Neural progenitor cell (in vitro differentiated cells): ENCODE measurements at regions not wholly inside any gene's neighbourhood (a gene's known extent, or its start where the extent isn't known, plus 50 kb on each side); places are given as distances from the start of the nearest gene placed in this dataset.

Experiments used
- CTCF ChIP-seq: fragments of 200-600 bp; sonication (generic); IDR thresholded peaks from 2 replicates; pipeline ENCODE4 v1.5.1; 2017; ENCODE audit warnings: antibody characterized with exemption, mild to moderate bottlenecking
- EZH2 ChIP-seq: fragments of 200-600 bp; sonication (generic); IDR thresholded peaks from 2 replicates; pipeline ENCODE4 v1.6.1; 2017; ENCODE audit warnings: antibody characterized with exemption, mild to moderate bottlenecking, moderate library complexity
- EZH2phosphoT487 ChIP-seq: fragments of 200-600 bp; sonication (generic); IDR thresholded peaks from 2 replicates; pipeline ENCODE4 v1.6.1; 2017; ENCODE audit warnings: antibody characterized with exemption

DNA sequence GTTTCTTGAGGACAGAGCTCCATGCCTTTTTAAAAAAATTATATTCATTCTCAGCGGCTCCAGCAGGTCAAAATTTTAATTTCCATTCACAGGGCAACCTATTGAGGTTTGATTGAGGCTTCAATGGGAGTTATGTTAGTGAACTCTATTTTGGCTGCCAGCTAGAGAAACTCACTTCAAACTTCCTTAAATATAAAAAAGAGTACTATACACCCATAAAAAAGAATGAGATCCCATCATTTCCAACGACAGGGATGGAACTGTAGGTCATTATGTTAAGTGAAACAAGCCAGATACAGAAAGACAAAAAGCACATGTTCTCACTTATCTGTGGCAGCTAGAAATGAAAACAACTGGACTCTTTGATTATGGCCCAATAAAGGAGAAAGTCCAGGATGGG is 176.8 kb upstream of the IL12B start:
- TF ChIP-seq CTCF = no peak
- TF ChIP-seq EZH2 = no peak
- no peak for TF ChIP-seq EZH2phosphoT487
